H1 (cell line): ENCODE measurements at regions not wholly inside any gene's neighbourhood (a gene's known extent, or its start where the extent isn't known, plus 50 kb on each side); places are given as distances from the start of the nearest gene placed in this dataset.

Experiments used
- FOSL1 ChIP-seq: IDR thresholded peaks from 2 replicates; pipeline ENCODE4 v1.6.1; 2011; ENCODE audit warnings: mild to moderate bottlenecking, low read depth, low read length, moderate library complexity; ENCODE audit not compliant: insufficient read depth
- HDAC2 ChIP-seq, 2 experiments: fragments of 300-600 bp in 1 of 2; sonication (generic) in 1 of 2; IDR thresholded peaks; 2 replicates each; pipeline ENCODE4 v1.6.1; 2011 to 2012; ENCODE audit warnings: low read depth in 2 of 2, low read length in 2 of 2, mild to moderate bottlenecking in 2 of 2, moderate library complexity in 2 of 2, borderline replicate concordance in 1 of 2, inconsistent platforms in 1 of 2
- KDM5A ChIP-seq: fragments of 200-600 bp; IDR thresholded peaks from 2 replicates; pipeline ENCODE4 v1.7.1; 2012; ENCODE audit warnings: mild to moderate bottlenecking, low read length, inconsistent platforms, mixed read lengths
- RAD21 ChIP-seq, 2 experiments: IDR thresholded peaks in 1 of 2; conservative IDR thresholded peaks in 1 of 2; 2 replicates each; pipeline ENCODE4 v1.6.1; 2011; ENCODE audit warnings: low read depth in 2 of 2, low read length in 2 of 2, improper control_type of control experiment in 1 of 2, inconsistent platforms in 1 of 2, mild to moderate bottlenecking in 1 of 2, moderate library complexity in 1 of 2
- SP1 ChIP-seq: IDR thresholded peaks from 2 replicates; pipeline ENCODE4 v1.6.1; 2011; ENCODE audit warnings: low read depth, low read length
- TF ChIP-seq, protein P1 (sequence below): fragments of 300-600 bp; sonication (generic); IDR thresholded peaks from 2 replicates; pipeline ENCODE4 v1.7.1; 2012; ENCODE audit warnings: low read length, moderate library complexity, mild to moderate bottlenecking, inconsistent platforms; ENCODE audit not compliant: insufficient replicate concordance

DNA sequence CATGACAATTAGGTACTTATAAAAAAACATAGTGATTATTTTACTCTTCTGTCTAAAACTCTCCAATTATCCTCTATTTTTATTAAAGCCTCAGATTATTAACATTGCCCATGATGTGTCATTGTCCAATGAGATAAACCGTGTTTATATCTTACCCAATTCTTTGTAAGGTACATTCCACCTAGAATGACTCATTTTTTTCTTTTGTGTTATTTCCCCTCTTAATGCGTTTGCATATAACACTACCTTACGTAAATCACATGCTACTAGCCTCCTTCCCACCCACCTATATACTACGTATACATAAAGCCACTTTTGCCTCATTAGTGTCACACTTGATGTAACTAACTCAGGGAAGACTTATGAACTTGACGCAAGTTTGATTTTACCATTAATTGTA is 336.3 kb upstream of the PTCHD4 start (continued):
- TF ChIP-seq, protein P1, sequence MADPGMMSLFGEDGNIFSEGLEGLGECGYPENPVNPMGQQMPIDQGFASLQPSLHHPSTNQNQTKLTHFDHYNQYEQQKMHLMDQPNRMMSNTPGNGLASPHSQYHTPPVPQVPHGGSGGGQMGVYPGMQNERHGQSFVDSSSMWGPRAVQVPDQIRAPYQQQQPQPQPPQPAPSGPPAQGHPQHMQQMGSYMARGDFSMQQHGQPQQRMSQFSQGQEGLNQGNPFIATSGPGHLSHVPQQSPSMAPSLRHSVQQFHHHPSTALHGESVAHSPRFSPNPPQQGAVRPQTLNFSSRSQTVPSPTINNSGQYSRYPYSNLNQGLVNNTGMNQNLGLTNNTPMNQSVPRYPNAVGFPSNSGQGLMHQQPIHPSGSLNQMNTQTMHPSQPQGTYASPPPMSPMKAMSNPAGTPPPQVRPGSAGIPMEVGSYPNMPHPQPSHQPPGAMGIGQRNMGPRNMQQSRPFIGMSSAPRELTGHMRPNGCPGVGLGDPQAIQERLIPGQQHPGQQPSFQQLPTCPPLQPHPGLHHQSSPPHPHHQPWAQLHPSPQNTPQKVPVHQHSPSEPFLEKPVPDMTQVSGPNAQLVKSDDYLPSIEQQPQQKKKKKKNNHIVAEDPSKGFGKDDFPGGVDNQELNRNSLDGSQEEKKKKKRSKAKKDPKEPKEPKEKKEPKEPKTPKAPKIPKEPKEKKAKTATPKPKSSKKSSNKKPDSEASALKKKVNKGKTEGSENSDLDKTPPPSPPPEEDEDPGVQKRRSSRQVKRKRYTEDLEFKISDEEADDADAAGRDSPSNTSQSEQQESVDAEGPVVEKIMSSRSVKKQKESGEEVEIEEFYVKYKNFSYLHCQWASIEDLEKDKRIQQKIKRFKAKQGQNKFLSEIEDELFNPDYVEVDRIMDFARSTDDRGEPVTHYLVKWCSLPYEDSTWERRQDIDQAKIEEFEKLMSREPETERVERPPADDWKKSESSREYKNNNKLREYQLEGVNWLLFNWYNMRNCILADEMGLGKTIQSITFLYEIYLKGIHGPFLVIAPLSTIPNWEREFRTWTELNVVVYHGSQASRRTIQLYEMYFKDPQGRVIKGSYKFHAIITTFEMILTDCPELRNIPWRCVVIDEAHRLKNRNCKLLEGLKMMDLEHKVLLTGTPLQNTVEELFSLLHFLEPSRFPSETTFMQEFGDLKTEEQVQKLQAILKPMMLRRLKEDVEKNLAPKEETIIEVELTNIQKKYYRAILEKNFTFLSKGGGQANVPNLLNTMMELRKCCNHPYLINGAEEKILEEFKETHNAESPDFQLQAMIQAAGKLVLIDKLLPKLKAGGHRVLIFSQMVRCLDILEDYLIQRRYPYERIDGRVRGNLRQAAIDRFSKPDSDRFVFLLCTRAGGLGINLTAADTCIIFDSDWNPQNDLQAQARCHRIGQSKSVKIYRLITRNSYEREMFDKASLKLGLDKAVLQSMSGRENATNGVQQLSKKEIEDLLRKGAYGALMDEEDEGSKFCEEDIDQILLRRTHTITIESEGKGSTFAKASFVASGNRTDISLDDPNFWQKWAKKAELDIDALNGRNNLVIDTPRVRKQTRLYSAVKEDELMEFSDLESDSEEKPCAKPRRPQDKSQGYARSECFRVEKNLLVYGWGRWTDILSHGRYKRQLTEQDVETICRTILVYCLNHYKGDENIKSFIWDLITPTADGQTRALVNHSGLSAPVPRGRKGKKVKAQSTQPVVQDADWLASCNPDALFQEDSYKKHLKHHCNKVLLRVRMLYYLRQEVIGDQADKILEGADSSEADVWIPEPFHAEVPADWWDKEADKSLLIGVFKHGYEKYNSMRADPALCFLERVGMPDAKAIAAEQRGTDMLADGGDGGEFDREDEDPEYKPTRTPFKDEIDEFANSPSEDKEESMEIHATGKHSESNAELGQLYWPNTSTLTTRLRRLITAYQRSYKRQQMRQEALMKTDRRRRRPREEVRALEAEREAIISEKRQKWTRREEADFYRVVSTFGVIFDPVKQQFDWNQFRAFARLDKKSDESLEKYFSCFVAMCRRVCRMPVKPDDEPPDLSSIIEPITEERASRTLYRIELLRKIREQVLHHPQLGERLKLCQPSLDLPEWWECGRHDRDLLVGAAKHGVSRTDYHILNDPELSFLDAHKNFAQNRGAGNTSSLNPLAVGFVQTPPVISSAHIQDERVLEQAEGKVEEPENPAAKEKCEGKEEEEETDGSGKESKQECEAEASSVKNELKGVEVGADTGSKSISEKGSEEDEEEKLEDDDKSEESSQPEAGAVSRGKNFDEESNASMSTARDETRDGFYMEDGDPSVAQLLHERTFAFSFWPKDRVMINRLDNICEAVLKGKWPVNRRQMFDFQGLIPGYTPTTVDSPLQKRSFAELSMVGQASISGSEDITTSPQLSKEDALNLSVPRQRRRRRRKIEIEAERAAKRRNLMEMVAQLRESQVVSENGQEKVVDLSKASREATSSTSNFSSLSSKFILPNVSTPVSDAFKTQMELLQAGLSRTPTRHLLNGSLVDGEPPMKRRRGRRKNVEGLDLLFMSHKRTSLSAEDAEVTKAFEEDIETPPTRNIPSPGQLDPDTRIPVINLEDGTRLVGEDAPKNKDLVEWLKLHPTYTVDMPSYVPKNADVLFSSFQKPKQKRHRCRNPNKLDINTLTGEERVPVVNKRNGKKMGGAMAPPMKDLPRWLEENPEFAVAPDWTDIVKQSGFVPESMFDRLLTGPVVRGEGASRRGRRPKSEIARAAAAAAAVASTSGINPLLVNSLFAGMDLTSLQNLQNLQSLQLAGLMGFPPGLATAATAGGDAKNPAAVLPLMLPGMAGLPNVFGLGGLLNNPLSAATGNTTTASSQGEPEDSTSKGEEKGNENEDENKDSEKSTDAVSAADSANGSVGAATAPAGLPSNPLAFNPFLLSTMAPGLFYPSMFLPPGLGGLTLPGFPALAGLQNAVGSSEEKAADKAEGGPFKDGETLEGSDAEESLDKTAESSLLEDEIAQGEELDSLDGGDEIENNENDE = no peak
- TF ChIP-seq KDM5A (no peak), FOSL1 (no peak), HDAC2 (IDR thresholded peaks at IDR 0.05; ENCODE audit: borderline replicate concordance in 1 of 2, low read depth in 2 of 2, low read length in 2 of 2) (no peak), RAD21 (IDR thresholded peaks at IDR 0.05 in 1 of 2, conservative IDR thresholded peaks at IDR 0.05 in 1 of 2; ENCODE audit: low read depth in 2 of 2, low read length in 2 of 2) (no peak), SP1 (no peak)
